Cerebellar nuclear complex (tissue), 1 donor: ENCODE measurements at regions not wholly inside any gene's neighbourhood (a gene's known extent, or its start where the extent isn't known, plus 50 kb on each side); places are given as distances from the start of the nearest gene placed in this dataset.

ENCODE experiments used
- DNase-seq, 2 experiments: peaks; one replicate each; lab custom pipeline; 2025; lab: John Stamatoyannopoulos, UW

DNA sequence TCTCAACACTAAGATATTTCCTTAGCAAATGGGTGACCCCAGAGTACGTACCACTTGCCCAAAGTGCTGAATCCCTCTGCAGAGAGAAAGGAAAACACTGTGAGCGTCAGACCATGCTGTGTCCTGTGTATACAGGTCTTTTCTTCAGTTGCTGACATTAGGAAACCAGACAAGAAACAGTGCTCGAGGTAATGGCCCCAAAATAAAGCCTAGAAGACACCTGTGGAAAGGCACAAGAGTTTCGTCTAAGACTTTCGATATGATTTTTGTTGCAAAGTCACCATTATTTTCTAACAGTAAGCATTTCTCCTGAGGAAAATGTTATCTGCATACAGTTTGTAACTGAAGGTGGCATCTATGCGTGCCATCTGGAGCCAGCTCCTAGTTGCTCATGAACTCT is 62.0 kb upstream of the SIMC1 start:
- DNase-seq, result no peak

DNA sequence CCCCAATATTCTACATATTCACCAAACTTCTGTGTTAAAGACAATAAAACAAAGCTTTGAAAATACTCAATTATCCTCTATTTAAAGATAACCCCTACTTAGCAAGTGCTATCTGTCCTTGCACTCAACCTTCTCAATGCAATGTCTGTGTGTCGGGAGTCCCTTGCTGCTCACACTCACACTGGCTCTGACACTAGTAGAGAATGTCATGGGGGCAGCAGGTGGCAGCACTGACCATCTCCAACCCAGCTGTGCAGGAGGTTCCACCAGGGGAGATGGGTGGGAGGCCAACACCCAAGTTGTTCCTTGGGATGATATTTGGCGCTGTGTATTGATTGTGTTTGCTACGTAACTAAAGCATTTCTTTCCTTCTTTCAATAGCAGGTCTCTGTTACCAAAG is 59.4 kb upstream of the SIMC1 start:
- no peak for DNase-seq

DNA sequence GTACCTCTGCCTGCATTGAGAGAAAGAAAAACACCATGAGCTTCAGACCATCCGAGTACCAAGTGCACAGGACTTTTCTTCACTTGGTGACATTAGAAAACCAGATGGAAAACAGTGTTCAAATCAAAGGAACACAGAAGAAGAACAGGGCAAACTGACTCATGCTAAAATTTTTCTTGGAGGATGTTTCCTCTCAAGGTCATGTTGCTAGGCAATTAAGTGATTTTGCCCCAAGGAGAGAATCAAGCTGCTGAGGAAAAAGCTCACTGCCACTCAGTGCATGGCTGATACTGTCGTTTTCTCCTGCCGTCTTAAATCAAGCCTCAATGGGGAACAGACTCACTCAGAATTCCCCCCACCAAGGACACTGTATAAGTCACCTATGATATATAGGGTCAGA is 57.9 kb upstream of the SIMC1 start:
- DNase-seq, result no peak

DNA sequence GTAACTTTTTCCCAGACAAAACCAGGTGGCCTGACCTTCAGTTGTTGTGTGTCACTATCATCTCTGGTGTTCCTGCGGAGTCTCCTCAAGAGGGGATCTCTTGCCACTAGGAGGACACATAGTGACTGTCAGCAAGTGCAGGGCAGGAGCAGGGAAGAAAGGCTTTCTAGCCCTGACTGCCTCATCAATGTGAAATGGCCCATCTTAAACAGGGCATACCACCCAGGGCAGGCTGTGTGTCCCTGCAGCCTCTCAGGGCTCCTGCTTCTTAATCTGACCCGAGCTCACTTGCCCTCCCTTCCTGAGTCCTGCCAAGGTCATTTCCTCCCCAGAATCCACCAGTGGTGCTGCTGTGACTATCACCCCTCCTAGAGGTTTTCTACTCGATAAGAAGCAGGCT is 57.4 kb upstream of the SIMC1 start:
- no peak for DNase-seq

DNA sequence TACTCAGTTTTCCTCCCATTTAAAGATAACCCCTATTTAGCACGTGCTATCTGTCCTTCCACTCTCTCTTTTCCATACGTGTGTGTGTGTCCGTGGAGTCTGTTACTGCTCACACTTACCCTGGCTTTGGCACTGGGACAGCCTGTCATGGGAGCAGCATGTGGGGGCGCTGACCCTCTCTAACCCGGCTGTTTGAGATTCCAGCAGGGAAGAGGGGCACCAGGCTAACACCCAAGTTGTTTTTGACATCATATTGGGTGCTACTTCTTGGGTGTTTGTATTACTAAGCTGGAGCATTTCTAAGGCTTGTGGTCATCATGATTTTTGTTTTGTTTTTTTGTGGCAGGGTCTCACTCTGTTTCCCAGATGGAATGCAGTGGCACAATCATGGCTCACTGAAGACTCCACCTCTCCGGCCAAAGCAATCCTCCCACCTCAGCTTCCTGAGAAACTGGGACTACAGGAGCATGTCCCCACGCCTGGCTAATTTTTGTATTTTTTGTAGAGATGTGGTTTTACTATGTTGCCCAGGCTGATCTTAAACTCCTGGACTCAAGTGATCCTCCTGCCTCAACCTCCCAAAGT is 56.9 kb upstream of the SIMC1 start:
- no peak for DNase-seq

DNA sequence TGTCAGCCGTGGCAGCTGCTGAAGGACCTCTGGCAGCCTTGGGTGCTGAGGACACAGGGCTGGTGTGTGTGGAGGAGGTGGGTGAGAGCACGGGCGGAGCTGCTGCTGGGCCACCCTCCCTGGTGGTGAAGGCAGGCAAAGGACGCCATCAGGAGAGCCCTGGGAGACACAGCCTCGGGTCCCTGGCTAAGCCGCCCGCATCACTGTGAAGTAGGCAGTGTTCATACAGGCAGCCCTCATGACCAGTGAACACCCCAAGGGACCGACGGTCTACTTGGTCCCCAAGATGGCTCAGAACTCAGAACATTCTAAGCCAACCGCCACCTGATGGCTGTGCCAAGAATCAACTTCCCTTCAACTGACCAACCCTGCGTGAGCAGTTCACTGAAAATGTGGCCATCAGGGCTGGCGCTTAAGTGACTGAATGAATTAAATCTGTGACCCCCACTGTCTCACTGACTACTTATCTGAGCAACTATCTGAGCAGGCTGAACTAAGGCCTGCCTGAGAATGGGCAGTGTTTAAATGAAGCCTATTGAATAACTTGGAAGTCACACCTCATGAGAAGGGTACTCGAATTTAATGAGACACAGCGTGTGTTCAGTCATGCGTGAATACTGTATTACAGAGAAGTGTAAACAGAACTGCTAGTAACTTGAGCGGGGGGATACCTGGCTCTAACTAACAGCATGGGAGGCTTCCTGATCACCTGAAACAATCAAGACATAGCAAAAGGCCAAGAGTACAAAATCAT is 54.7 kb upstream of the SIMC1 start:
- no peak for DNase-seq

DNA sequence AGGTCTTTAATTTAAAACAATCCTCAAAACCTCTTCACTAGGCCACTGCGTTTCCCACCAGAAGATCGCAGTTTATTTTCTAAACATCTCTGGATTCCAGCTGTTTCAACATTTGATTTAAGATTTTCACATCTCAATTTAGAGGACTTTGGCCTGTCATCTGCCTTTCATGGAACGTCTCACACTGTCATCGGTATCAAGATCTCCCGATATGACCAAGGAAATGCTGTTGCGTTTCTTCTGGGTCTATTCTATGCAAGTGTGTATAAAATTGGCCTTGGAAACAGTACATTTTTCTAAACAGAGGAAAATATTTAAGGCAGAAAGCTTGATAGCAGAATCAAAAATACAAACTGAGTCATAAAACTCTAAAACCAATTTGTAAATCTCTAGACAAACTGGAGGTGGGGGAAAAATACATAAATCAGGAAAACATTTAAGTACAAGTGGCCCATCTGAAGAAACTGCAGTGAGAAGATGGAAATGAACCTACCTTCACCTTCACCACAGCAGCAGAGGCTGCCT is 53.6 kb upstream of the SIMC1 start:
- no peak for DNase-seq

DNA sequence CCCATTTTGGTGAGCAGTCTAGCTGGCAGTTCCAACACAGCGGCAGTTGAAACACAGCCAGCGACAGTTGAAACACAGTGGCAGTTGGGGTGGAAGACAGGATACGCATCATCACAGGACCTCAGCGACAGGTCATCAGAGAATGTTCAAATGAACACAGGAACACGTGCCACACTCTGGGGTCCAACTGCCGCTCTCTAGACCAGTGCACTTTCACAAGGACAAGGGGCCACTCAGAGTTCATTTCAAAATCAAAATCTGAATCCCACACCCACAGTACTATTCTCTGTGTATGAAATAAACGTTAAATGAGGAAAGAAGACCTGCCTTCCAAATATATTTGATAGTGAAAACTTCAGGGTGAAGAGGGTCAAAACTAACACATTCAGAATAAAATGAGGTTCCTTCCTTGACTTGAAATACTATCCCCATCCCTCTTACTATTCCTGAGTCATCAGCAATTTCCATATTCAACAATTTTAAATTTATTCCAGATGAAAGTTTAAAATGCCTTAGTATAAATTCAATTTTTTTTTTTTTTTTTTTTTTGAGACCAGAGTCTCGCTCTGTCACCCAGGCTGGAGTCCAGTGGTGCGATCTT is 53.0 kb upstream of the SIMC1 start:
- DNase-seq, result no peak

DNA sequence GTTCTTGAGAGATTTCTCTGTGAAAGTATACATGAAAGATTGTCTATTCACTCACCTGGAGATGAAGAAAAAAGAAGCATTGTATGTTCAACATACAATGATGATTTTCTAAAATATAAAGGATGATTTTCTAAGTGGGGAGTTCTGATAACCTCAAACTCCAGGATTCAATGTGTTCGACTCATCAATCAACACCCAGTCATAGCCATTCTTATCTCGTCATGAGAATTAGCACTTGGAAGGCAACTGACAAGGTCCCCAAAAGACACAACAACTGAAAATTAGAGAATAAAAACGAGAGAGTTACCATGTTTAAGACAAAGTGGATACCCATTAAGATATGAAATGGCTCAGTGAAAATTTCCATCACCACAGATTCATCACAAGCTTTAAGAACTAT is 52.1 kb upstream of the SIMC1 start:
- DNase-seq, result no peak

DNA sequence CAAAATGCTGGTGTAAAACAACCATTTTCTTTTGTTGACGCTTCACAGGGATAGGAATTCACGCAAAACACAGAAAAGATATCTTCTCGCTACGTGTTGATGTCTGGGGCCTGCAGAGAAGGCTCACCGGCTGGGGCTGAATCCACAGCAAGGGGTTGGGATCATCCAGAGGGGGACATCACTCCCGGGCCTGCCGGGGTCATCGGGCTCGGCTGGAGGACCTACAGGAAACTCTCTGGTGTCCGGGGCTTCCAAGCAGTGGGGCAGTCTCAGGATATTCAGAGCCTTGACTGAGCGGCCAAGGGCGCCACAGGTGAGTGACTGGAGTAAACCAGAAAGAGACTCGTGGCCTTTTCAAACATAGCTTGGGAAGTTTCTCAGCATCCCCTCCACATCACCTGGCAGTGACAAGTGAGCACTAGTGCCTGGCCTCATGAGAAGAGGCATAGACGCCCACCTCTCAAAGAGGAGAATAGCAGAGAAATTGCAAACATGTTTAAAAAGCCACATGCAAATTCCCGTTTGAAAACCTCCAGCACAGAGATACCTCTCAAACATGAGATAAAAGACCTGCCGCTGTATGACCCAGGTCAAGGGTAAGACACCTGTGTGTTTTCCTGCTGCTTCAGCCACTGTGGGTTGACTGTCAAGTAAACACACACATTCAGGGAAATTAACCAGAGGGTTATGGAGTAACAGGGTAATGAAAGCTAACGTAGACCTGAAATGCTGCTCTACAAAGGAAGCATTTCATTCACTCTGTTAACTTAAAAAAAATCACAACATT is 50.8 kb upstream of the SIMC1 start:
- no peak for DNase-seq

DNA sequence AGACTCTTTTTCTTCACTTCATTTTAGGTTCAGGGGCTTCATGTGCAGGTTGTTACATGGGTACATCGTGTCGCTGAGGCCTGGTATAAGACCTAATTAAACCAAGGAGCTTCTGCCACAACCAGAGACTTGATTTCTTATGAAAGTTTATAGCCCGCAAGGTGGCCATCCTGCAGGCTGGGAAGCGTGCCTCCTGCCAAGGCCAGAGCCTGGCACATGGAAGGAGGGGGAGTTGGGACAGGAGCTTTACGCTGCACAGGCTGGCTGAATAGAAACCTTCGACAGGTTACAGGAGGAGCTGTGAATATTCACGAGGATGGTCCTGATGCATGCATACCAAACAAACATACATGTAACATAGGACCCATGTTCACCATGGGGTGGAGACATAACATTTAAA is 50.1 kb upstream of the SIMC1 start:
- no peak for DNase-seq
